HG03457 (cell line): ENCODE measurements at regions not wholly inside any gene's neighbourhood (a gene's known extent, or its start where the extent isn't known, plus 50 kb on each side); places are given as distances from the start of the nearest gene placed in this dataset.

Experiments
- ATAC-seq: cut with Tn5 transposase; IDR thresholded peaks from one replicate; pipeline ENCODE4 v1.9.1; 2021; ENCODE audit warnings: moderate number of reproducible peaks; ENCODE audit not compliant: unreplicated experiment

GRCh38 chr6:134511984-134512683 lies 194.2 kb upstream of the SGK1 start:
- no peak for ATAC-seq

DNA sequence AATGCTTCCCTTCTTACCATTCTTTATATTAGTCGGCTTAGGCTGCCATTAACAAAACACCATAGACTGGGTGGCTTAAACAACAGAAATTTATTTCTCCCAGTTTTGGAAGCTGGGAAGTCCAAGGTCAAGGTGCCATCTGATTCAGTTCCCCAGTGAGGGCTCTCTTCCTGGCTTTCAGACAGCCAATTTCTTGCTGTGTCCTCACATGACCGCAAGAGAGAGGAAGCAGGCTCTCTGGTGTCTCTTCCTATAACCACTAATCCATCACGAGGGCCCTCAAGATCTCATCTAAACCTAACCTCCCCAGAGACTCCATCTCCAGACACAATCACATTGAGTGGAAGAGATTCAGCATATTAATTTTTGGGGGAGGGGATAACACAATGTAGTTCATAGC lies 193.0 kb upstream of the SGK1 start:
- no peak for ATAC-seq

DNA sequence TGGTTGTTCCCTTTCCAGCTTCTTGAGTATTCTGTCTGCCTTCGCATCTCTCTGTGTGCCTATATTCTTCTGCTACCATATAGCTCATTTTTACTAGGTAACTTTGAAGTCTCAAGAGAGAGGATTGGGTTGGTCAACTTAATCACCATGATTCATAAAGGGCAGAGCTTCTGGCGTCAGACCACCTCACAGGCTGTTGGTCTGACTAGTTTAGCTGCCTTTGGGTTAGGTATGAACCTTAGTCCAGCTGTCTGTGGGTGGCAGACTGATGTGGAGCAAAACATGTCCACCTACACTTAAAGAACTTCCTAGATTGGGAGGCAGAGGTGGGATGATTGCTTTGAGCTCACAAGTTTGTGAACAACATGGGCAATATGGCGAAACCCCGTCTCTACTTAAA lies 192.2 kb upstream of the SGK1 start:
- no peak for ATAC-seq

DNA sequence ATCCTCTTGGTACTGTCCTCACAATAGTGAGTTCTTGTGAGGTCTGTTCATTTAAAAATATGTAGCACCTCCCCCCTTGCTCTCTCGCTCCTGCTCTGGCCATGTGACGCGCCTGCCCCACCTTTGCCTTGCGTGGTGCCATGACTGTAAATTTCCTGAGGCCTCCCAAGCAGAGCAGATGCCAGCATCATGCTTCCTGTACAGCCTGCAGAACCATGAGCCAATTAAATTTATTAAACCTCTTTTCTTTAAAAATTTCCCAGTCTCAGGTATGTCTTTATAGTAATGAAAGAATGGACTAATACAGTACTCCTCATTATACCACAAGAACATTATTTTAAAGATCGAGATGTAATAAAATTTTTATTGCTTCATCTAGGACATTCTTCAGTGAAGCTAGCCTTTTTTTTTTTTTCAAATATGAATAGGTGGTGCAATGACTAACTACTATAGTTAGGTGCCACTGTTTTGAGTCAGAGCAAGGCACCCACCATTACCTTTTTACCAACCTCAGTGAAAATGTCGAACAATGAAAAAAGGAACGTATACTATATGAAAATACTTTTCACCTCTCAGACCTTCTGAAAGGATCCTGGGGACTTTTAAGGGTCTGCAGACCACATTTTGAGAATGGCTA lies 191.1 kb upstream of the SGK1 start:
- no peak for ATAC-seq

GRCh38 chr6:134506162-134506561 lies 188.2 kb upstream of the SGK1 start:
- ATAC-seq = no peak

GRCh38 chr6:134503585-134504281 lies 185.8 kb upstream of the SGK1 start:
- no peak for ATAC-seq

DNA sequence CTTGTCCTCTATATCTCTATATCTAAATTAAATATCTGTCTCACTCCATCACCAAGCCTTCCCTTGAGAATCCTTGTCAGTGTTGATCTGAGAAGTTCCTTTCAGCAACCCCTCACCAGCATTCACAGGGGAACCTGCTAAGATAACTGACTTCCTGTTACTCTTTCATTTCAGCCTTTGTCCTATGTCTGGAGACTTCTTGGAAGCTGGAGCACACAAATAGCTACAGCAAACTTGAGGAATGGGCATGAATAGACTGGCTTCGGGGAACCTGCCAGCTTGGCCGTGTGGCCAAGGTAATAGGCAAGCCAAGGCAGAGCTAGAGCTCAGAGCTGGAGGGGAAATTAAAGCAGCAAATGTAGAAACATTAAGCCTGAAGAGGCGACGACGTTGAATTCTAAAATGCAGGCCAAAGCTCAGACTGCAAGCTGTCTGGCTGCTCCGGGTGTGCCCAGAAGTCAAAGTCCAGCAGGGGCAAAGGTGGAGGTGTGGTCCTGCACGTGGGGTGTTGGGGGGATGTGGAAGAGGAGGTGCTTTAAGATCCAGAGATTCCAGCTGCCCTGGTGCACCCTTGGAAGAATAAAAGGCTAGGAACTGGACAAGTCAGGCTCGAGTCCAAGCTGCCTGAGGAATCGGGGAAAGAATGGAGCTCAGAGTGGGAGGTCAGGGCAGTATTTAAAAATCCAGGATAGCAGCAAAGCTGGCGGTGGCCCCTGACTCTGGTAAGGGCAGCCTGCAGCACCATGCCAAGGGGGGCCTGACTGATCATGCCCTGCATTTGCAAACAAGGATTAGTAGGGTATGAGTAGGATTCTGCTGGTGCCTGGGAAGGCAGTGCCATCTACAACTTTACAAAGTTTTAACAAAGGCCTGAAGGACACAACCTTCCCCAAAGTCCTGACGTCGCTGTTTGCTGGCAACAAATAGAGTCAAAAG lies 185.0 kb upstream of the SGK1 start:
- ATAC-seq = no peak

DNA sequence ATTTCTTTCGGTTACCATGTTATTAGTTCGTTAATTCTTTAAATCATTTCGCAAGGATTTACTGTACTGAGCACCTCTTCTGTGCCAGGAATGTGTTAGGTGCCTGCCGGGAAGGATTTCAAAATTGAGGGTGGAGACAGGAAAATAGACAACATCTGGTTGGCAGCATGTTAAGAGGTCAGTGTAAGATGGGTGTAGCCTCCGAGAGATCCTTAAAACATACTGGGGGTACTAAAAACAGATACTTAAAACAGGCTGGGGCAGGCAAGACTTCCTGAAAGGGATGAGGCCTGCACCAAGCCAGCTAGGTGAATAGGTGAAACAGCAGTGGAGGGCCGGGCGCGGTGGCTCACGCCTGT lies 178.0 kb upstream of the SGK1 start:
- ATAC-seq = no peak

GRCh38 chr6:134495203-134495889 lies 177.4 kb upstream of the SGK1 start:
- no peak for ATAC-seq

GRCh38 chr6:134493789-134494188 lies 175.9 kb upstream of the SGK1 start:
- no peak for ATAC-seq

DNA sequence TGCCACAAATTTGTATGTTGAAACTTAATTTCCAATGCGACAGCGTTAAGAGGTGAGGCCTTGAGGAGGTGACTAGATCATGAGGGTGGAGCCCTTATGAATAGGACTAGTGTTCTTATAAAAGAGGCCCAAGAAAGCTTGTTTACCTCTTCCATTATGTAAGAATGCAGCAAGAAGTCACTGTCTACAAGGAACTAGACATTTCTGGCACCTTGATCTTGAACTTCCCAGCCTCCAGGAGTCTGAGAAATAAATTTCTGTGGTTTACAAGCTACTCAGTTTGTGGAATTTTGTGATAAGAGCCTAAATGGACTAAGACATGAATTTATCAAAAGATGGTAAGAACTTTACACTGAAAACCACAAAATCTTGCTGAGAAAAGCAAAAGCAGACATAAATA lies 173.6 kb upstream of the SGK1 start:
- ATAC-seq = no peak

GRCh38 chr6:134482593-134483270 lies 164.8 kb upstream of the SGK1 start:
- ATAC-seq = no peak

GRCh38 chr6:134481966-134482365 lies 164.1 kb upstream of the SGK1 start:
- ATAC-seq = no peak

DNA sequence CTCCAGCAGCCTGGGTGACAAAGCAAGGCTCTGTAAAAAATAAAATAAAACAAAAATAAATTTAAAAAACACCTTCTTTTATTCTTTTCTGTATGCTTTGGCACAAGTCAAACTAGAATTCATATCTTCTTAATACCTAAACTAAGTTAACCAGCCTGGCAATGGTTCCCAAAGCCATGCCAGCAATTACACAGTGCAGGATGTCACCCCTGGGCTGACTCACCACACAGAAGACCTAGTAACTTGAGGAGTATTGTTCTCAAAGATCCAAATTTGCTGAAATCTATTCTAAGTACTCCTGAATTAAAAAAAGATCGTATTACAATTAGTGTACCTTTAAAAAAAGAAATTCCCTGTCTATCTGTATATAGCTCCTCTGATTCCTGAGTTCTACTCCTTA lies 162.7 kb upstream of the SGK1 start:
- ATAC-seq = no peak

GRCh38 chr6:134478764-134479399 lies 161.0 kb upstream of the SGK1 start:
- ATAC-seq = no peak

DNA sequence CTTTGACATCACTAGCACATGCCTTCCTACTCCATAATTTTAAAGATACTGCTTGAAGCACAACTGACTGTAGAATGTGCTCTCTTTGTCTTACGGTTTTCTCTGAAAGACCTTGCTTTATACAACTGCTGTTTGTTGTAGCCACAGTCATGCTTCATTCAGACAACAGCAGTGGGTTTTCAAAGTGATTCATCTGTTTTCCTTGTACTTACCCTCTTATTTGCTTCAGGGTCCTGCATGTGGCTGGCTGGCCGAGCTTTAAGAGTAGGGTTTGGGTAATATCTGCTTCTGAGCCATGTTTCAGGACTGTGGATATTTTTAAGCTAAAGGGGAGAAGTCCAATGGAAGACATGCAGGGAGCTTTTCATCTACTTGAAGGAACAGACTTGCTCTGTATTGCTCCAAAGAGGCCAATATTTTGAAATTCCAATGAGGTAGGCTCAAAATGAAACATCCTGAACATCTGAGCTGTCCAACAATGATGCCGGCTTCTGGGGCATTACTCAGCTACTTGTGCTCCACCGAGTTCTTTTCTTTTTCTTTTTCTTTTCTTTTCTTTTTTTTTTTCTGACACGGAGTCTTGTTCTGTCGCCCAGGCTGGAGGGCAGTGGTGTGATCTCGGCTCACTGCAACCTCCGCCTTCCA lies 160.2 kb upstream of the SGK1 start:
- ATAC-seq = no peak

DNA sequence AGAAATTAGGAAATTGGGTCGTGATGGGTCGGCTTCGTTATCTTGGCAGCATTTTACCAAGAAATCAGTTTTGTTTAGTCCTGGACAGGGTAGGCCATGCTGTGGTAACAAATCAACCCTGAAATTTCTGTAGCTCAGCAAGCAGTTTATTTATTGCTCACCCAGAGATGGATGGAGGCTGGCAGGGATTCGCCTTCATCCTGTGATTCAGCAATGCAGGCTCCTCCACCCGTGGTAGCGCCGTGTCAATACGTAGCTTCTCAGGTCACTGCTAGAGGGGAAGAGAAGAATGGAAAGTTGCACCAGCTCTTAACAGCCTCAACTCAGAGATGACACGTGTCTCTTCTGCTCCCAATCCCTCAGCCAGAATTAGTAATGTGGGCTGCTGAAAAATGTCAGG lies 157.0 kb upstream of the SGK1 start:
- ATAC-seq = no peak

- ATAC-seq = no peak
Measured at GRCh38 chr6:134472661-134473060, 154.7 kb upstream of the SGK1 start.

DNA sequence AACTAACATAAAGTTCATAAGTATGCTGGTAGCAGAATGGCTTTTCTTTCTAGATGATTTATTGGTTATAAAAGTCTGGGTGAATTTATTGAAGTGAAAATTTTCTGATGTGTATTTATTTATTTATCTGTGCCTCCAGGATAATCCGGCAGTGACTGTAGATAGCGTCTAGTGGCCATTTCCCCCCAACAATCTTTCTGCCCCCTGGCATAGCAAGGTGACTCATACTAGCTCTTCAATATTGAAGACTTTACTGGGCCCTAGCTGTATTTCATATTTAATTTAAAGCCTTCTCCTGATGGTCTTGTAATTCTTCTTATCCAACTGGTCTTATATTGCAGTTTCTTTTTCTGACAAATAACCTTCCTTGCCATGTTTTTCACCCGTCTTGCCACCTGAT lies 154.1 kb upstream of the SGK1 start:
- ATAC-seq = no peak
